H1 (cell line): ENCODE measurements at regions not wholly inside any gene's neighbourhood (a gene's known extent, or its start where the extent isn't known, plus 50 kb on each side); places are given as distances from the start of the nearest gene placed in this dataset.

Source experiments
- CTCF ChIA-PET: fragments of 300-600 bp; sonication (Branson Sonifier 250); formaldehyde crosslinking; loops from one replicate; lab custom pipeline; 2021; ENCODE audit not compliant: partially characterized antibody; lab: Charles Lee
- POLR2A ChIA-PET: fragments of 300-600 bp; sonication (Branson Sonifier 250); formaldehyde crosslinking; loops from one replicate; lab custom pipeline; 2021; ENCODE audit warnings: inconsistent platforms; ENCODE audit not compliant: partially characterized antibody; lab: Charles Lee
- DNase-seq, 2 experiments: peaks; one replicate each; pipeline versions ENCODE4 v3.0.0 to v3.0.0-alpha.2; 2010 to 2022; ENCODE audit warnings: low spot score in 2 of 2, low read depth in 1 of 2, mixed read lengths in 1 of 2
- FAIRE-seq: peaks from 2 replicates; lab custom pipeline; 2011; peaks lifted over from hg19 to GRCh38; lab: Jason Lieb, UNC
- H2AFZ ChIP-seq: 2 replicates; pipeline ENCODE4 v1.8.1; 2012; ENCODE audit warnings: low read length, inconsistent platforms
- H2AK5ac ChIP-seq: 2 replicates; pipeline ENCODE4 v1.6.1; 2013; ENCODE audit warnings: low read depth, low read length
- H2BK120ac ChIP-seq: replicated peaks from 2 replicates; pipeline ENCODE3; 2013; ENCODE audit warnings: low read depth, low read length, inconsistent platforms
- H2BK12ac ChIP-seq: 2 replicates; pipeline ENCODE4 v1.6.1; 2013; ENCODE audit warnings: low read depth, low read length
- H2BK15ac ChIP-seq: 2 replicates; pipeline ENCODE4 v1.6.1; 2013; ENCODE audit warnings: low read length
- H2BK20ac ChIP-seq: 2 replicates; pipeline ENCODE4 v1.6.1; 2013; ENCODE audit warnings: low read length
- H2BK5ac ChIP-seq: 2 replicates; pipeline ENCODE4 v1.6.1; 2013; ENCODE audit warnings: low read depth, low read length
- H3K14ac ChIP-seq: 2 replicates; pipeline ENCODE4 v1.6.1; 2013; ENCODE audit warnings: inconsistent platforms; ENCODE audit not compliant: insufficient read length
- H3K18ac ChIP-seq: 2 replicates; pipeline ENCODE4 v1.6.1; 2013; ENCODE audit warnings: low read length; ENCODE audit errors: extremely low read depth
- H3K23ac ChIP-seq: 2 replicates; pipeline ENCODE4 v1.6.1; 2013; ENCODE audit warnings: inconsistent platforms; ENCODE audit not compliant: insufficient read length
- H3K23me2 ChIP-seq: 2 replicates; pipeline ENCODE4 v1.6.1; 2013; ENCODE audit warnings: low read depth, low read length
- H3K27ac ChIP-seq: 2 replicates; pipeline ENCODE4 v1.6.1; 2011; ENCODE audit warnings: low read depth, low read length, inconsistent platforms
- H3K27me3 ChIP-seq, 4 experiments: replicated peaks in 1 of 4; 1 replicate in 1 of 4; 2 replicates in 3 of 4; pipeline versions ENCODE4 v1.6.1 to v1.8.1; 2011 to 2013; ENCODE audit warnings: low read length in 3 of 4, mild to moderate bottlenecking in 3 of 4, inconsistent platforms in 2 of 4, mixed read lengths in 2 of 4, moderate library complexity in 1 of 4; ENCODE audit not compliant: control insufficient read depth in 3 of 4, insufficient read depth in 3 of 4; ENCODE audit errors: extremely low read depth in 1 of 4
- H3K36me3 ChIP-seq, 4 experiments: 2 replicates each; pipeline versions ENCODE4 v1.6.1 to v1.8.1; 2011 to 2013; ENCODE audit warnings: mild to moderate bottlenecking in 4 of 4, low read length in 3 of 4, moderate library complexity in 2 of 4, control low read depth in 1 of 4, inconsistent platforms in 1 of 4; ENCODE audit not compliant: insufficient read depth in 4 of 4, control insufficient read depth in 2 of 4
- H3K4ac ChIP-seq: replicated peaks from 2 replicates; pipeline ENCODE3; 2013; ENCODE audit warnings: low read length, low read depth, mixed read lengths, inconsistent platforms; ENCODE audit not compliant: insufficient read length
- H3K4me1 ChIP-seq, 4 experiments: replicated peaks in 1 of 4; 1 replicate in 1 of 4; 2 replicates in 3 of 4; pipeline versions ENCODE4 v1.6.1 to v1.8.1; 2011 to 2013; ENCODE audit warnings: low read length in 3 of 4, inconsistent platforms in 2 of 4, mixed read lengths in 1 of 4; ENCODE audit not compliant: insufficient read depth in 4 of 4, control insufficient read depth in 3 of 4
- H3K4me2 ChIP-seq, 2 experiments: 2 replicates each; pipeline versions ENCODE4 v1.6.1 to v1.8.1; 2011 to 2013; ENCODE audit warnings: low read depth in 2 of 2, low read length in 2 of 2, control low read depth in 1 of 2, inconsistent platforms in 1 of 2, mild to moderate bottlenecking in 1 of 2; ENCODE audit not compliant: insufficient read depth in 1 of 2
- H3K4me3 ChIP-seq, 4 experiments: fragments of 200-600, 300-600 bp in 1 of 4; sonication (generic), shearing (Covaris generic), sonication (Bioruptor Twin) in 1 of 4; 2 replicates each; pipeline versions ENCODE4 v1.5.1 to v1.8.1; 2011 to 2016; ENCODE audit warnings: low read length in 4 of 4, low read depth in 3 of 4, control low read depth in 2 of 4, inconsistent platforms in 2 of 4, mild to moderate bottlenecking in 2 of 4, mixed read lengths in 1 of 4, moderate library complexity in 1 of 4; ENCODE audit not compliant: insufficient read depth in 2 of 4; ENCODE audit errors: extremely low read depth in 1 of 4
- H3K56ac ChIP-seq: replicated peaks from 2 replicates; pipeline ENCODE3; 2013; ENCODE audit warnings: low read depth, mild to moderate bottlenecking, mixed read lengths, low read length, inconsistent platforms; ENCODE audit not compliant: insufficient read length
- H3K79me1 ChIP-seq: 2 replicates; pipeline ENCODE4 v1.6.1; 2013; ENCODE audit warnings: low read depth, low read length, control low read depth
- H3K79me2 ChIP-seq, 2 experiments: 2 replicates each; pipeline versions ENCODE4 v1.6.1 to v1.8.1; 2012 to 2013; ENCODE audit warnings: low read length in 2 of 2, mild to moderate bottlenecking in 2 of 2, inconsistent platforms in 1 of 2; ENCODE audit not compliant: insufficient read depth in 2 of 2, control insufficient read depth in 1 of 2
- H3K9ac ChIP-seq, 4 experiments: replicated peaks in 1 of 4; 1 replicate in 1 of 4; 2 replicates in 3 of 4; pipeline versions ENCODE4 v1.6.1 to v1.8.1; 2011 to 2013; ENCODE audit warnings: low read depth in 3 of 4, low read length in 3 of 4, control low read depth in 2 of 4, mild to moderate bottlenecking in 2 of 4, moderate library complexity in 2 of 4, inconsistent platforms in 1 of 4; ENCODE audit errors: extremely low read depth in 1 of 4
- H3K9me3 ChIP-seq, 2 experiments: 2 replicates each; pipeline versions ENCODE4 v1.6.1 to v1.8.1; 2012 to 2013; ENCODE audit warnings: mild to moderate bottlenecking in 2 of 2, moderate library complexity in 2 of 2, control low read depth in 1 of 2, inconsistent platforms in 1 of 2, low read depth in 1 of 2, low read length in 1 of 2, mixed read lengths in 1 of 2; ENCODE audit not compliant: insufficient read depth in 2 of 2
- H4K20me1 ChIP-seq, 2 experiments: replicated peaks in 1 of 2; 2 replicates each; pipeline versions ENCODE3 to v1.8.1; 2011 to 2013; ENCODE audit warnings: inconsistent platforms in 2 of 2, low read length in 2 of 2, mild to moderate bottlenecking in 1 of 2; ENCODE audit not compliant: insufficient read depth in 2 of 2, control insufficient read depth in 1 of 2
- H4K5ac ChIP-seq: 2 replicates; pipeline ENCODE4 v1.6.1; 2013; ENCODE audit warnings: low read length, low read depth, mixed read lengths, inconsistent platforms; ENCODE audit not compliant: insufficient read length
- H4K8ac ChIP-seq: 2 replicates; pipeline ENCODE4 v1.8.0; 2013; ENCODE audit warnings: mild to moderate bottlenecking, moderate library complexity, low read length, inconsistent platforms; ENCODE audit not compliant: insufficient read depth; ENCODE audit errors: extremely low read depth
- H4K91ac ChIP-seq: replicated peaks from 2 replicates; pipeline ENCODE3; 2013; ENCODE audit warnings: low read length, mixed read lengths, inconsistent platforms; ENCODE audit not compliant: insufficient read length
- ATF2 ChIP-seq: IDR thresholded peaks from 2 replicates; pipeline ENCODE4 v1.6.1; 2012; ENCODE audit warnings: low read length, inconsistent platforms
- EP300 ChIP-seq, 2 experiments: IDR thresholded peaks; 1 replicate in 1 of 2; 2 replicates in 1 of 2; pipeline ENCODE4 v1.6.1; 2011 to 2012; ENCODE audit warnings: low read depth in 2 of 2, low read length in 2 of 2, mild to moderate bottlenecking in 2 of 2, borderline replicate concordance in 1 of 2, inconsistent platforms in 1 of 2, moderate library complexity in 1 of 2
- KDM5A ChIP-seq: fragments of 200-600 bp; IDR thresholded peaks from 2 replicates; pipeline ENCODE4 v1.7.1; 2012; ENCODE audit warnings: mild to moderate bottlenecking, low read length, inconsistent platforms, mixed read lengths
- MAFK ChIP-seq: IDR thresholded peaks from 2 replicates; pipeline ENCODE4 v1.6.1; 2012; ENCODE audit warnings: low read depth, mild to moderate bottlenecking, improper control_type of control experiment, low read length
- POLR2A ChIP-seq, 2 experiments: IDR thresholded peaks; 1 replicate in 1 of 2; 2 replicates in 1 of 2; pipeline ENCODE4 v1.6.1; 2011; ENCODE audit warnings: low read depth in 2 of 2, low read length in 2 of 2, mild to moderate bottlenecking in 2 of 2; ENCODE audit errors: control extremely low read depth in 1 of 2
- SIRT6 ChIP-seq: IDR thresholded peaks from one replicate; pipeline ENCODE4 v1.7.1; 2012; ENCODE audit warnings: low read length, inconsistent platforms
- SP1 ChIP-seq: IDR thresholded peaks from 2 replicates; pipeline ENCODE4 v1.6.1; 2011; ENCODE audit warnings: low read depth, low read length
- SP2 ChIP-seq: IDR thresholded peaks from 2 replicates; pipeline ENCODE4 v1.6.1; 2012; ENCODE audit warnings: mild to moderate bottlenecking, low read length, inconsistent platforms
- TCF12 ChIP-seq: IDR thresholded peaks from 2 replicates; pipeline ENCODE4 v1.6.1; 2011; ENCODE audit warnings: low read depth, mild to moderate bottlenecking, low read length
- USF2 ChIP-seq: IDR thresholded peaks from 2 replicates; pipeline ENCODE4 v1.6.1; 2011; ENCODE audit warnings: low read length, improper control_type of control experiment
- WGBS, 2 experiments: shearing (Covaris generic) in 1 of 2; methylation state at CpG; one replicate each; pipeline versions ENCODE4 v1.1.6 to v1.1.7; 2013 to 2015; ENCODE audit warnings: low lambda C conversion rate in 2 of 2, mixed read lengths in 2 of 2, inconsistent platforms in 1 of 2, low coverage in 1 of 2, missing lambda C conversion rate in 1 of 2; ENCODE audit not compliant: insufficient replicate concordance in 2 of 2, insufficient coverage in 1 of 2, insufficient read length in 1 of 2; ENCODE audit errors: extremely low coverage in 1 of 2, missing lambda C conversion rate in 1 of 2; 5-methylcytosine and 5-hydroxymethylcytosine counted together

GRCh38 chr7:50214771-50215170, 89.7 kb upstream of the IKZF1 start:
- Histone ChIP-seq H2BK20ac (no peak overlapping the region), H4K8ac (no peak overlapping the region), H2AFZ (no peak overlapping the region), H3K9me3 (no peaks in the 10 kb centered on the region), H3K23ac (no peak overlapping the region), H3K56ac (no peak overlapping the region), H4K5ac (no peak overlapping the region), H4K91ac (no peak overlapping the region), H3K79me2 (no peaks in the 10 kb centered on the region), H3K14ac (no peak overlapping the region), H4K20me1 (no peaks in the 10 kb centered on the region), H2BK120ac (no peak overlapping the region), H3K23me2 (no peaks in the 10 kb centered on the region), H3K9ac (no peak overlapping the region), H3K36me3 (no peaks in the 10 kb centered on the region), H3K4me3 (no peak overlapping the region), H2BK15ac (no peak overlapping the region), H3K4ac (no peak overlapping the region), H3K4me1 (no peaks in the 10 kb centered on the region), H2BK12ac (no peak overlapping the region), H3K27me3 (no peaks in the 10 kb centered on the region), H2BK5ac (no peak overlapping the region), H3K4me2 (no peak overlapping the region), H3K27ac (no peak overlapping the region), H3K79me1 (no peaks in the 10 kb centered on the region), H3K18ac (no peak overlapping the region), H2AK5ac (no peak overlapping the region)
- 92% methylated on average over 8 of the region's 8 CpGs; no CpG with 5 or more reads in 1 of the 2 experiments for WGBS, 2 experiments
- ChIA-PET CTCF (interaction anchor here (1.0 to 2.2 kb wide), 6 partner anchors 9 to 203 kb away, joined by 3 to 8 read pairs (median 3); no protein-coding TSS in a partner anchor), POLR2A (no interaction called here)
- TF ChIP-seq USF2 (no peak), TCF12 (no peak), SP2 (no peak), ATF2 (no peak), SIRT6 (no peak), EP300 (IDR thresholded peaks at IDR 0.05; ENCODE audit: borderline replicate concordance in 1 of 2, low read depth in 2 of 2, low read length in 2 of 2) (no peak), SP1 (no peak), KDM5A (no peak), POLR2A (IDR thresholded peaks at IDR 0.05; ENCODE audit: control extremely low read depth in 1 of 2, low read depth in 2 of 2, low read length in 2 of 2) (no peak), MAFK (no peak)
- FAIRE-seq, result no peak
- no peak for DNase-seq
